ENCODE measurements at regions not wholly inside any gene's neighbourhood (a gene's known extent, or its start where the extent isn't known, plus 50 kb on each side); places are given as distances from the start of the nearest gene placed in this dataset.

- no peak for TF ChIP-seq CTCF (IDR thresholded peaks at IDR 0.05; ENCODE audit: poor library complexity)
- no peak for TF ChIP-seq EZH2phosphoT487 (IDR thresholded peaks at IDR 0.05; ENCODE audit: low read depth, severe bottlenecking, unreplicated experiment)
- TF ChIP-seq EZH2 (IDR thresholded peaks at IDR 0.05; ENCODE audit: borderline replicate concordance) = no peak
- Histone ChIP-seq H3K27ac (no peak overlapping the region), H3K4me1 (ENCODE audit: insufficient read depth) (no peaks in the 10 kb centered on the region), H3K79me2 (no peaks in the 10 kb centered on the region), H2AFZ (no peak overlapping the region), H3K4me3 (no peak overlapping the region), H3K9me3 (ENCODE audit: low read depth) (no peaks in the 10 kb centered on the region), H3K36me3 (replicated peaks; ENCODE audit: insufficient read depth, low read depth) (no peaks in the 10 kb centered on the region), H4K20me1 (ENCODE audit: insufficient read depth, poor library complexity, severe bottlenecking) (no peaks in the 10 kb centered on the region), H3K27me3 (no peaks in the 10 kb centered on the region), H3K9me2 (replicated peaks; ENCODE audit: insufficient read depth) (no peaks in the 10 kb centered on the region), H3K4me2 (no peak overlapping the region)
- WGBS (ENCODE audit: low lambda C conversion rate, missing lambda C conversion rate) = 42% methylated on average over 1 of the region's 1 CpG
- no peak for DNase-seq (ENCODE audit: low spot score)
Measured at GRCh38 chr16:55029509-55029908, 98.8 kb downstream of the IRX5 start.

GRCh38 chr16:55030944-55031343 is 100.3 kb downstream of the IRX5 start:
- H3K4me1 ChIP-seq (ENCODE audit: insufficient read depth) = no peaks in the 10 kb centered on the region
- H3K9me2 ChIP-seq (replicated peaks; ENCODE audit: insufficient read depth) = no peaks in the 10 kb centered on the region
- no peaks in the 10 kb centered on the region for H3K9me3 ChIP-seq (ENCODE audit: low read depth)
- no peaks in the 10 kb centered on the region for H3K27me3 ChIP-seq
- TF ChIP-seq EZH2phosphoT487 (IDR thresholded peaks at IDR 0.05; ENCODE audit: low read depth, severe bottlenecking, unreplicated experiment) (no peak), CTCF (IDR thresholded peaks at IDR 0.05; ENCODE audit: poor library complexity) (no peak), EZH2 (IDR thresholded peaks at IDR 0.05; ENCODE audit: borderline replicate concordance) (no peak)
- no peaks in the 10 kb centered on the region for H4K20me1 ChIP-seq (ENCODE audit: insufficient read depth, poor library complexity, severe bottlenecking)
- 65% methylated on average over 5 of the region's 5 CpGs for WGBS (ENCODE audit: low lambda C conversion rate, missing lambda C conversion rate)
- H3K4me3 ChIP-seq = no peak overlapping the region
- H3K4me2 ChIP-seq = no peak overlapping the region
- H3K27ac ChIP-seq = no peak overlapping the region
- no peak for DNase-seq (ENCODE audit: low spot score)
- H2AFZ ChIP-seq = no peak overlapping the region
- no peaks in the 10 kb centered on the region for H3K79me2 ChIP-seq
- no peaks in the 10 kb centered on the region for H3K36me3 ChIP-seq (replicated peaks; ENCODE audit: insufficient read depth, low read depth)

- 87% methylated on average over 6 of the region's 6 CpGs for WGBS (ENCODE audit: low lambda C conversion rate, missing lambda C conversion rate)
- TF ChIP-seq EZH2phosphoT487 (IDR thresholded peaks at IDR 0.05; ENCODE audit: low read depth, severe bottlenecking, unreplicated experiment) (no peak), CTCF (IDR thresholded peaks at IDR 0.05; ENCODE audit: poor library complexity) (no peak), EZH2 (IDR thresholded peaks at IDR 0.05; ENCODE audit: borderline replicate concordance) (no peak)
Measured at GRCh38 chr16:55031481-55031880, 100.8 kb downstream of the IRX5 start.

More at GRCh38 chr16:55031481-55031880, 100.8 kb downstream of the IRX5 start:
- no peak for DNase-seq (ENCODE audit: low spot score)
- Histone ChIP-seq H3K9me2 (replicated peaks; ENCODE audit: insufficient read depth) (no peaks in the 10 kb centered on the region), H3K4me2 (no peak overlapping the region), H3K27me3 (no peaks in the 10 kb centered on the region), H2AFZ (no peak overlapping the region), H3K4me1 (ENCODE audit: insufficient read depth) (no peaks in the 10 kb centered on the region), H3K36me3 (replicated peaks; ENCODE audit: insufficient read depth, low read depth) (no peaks in the 10 kb centered on the region), H3K27ac (no peak overlapping the region), H3K9me3 (ENCODE audit: low read depth) (no peaks in the 10 kb centered on the region), H3K4me3 (no peak overlapping the region), H3K79me2 (no peaks in the 10 kb centered on the region), H4K20me1 (ENCODE audit: insufficient read depth, poor library complexity, severe bottlenecking) (no peaks in the 10 kb centered on the region)
